Lower leg skin (tissue), 3 donors: ENCODE measurements at regions not wholly inside any gene's neighbourhood (a gene's known extent, or its start where the extent isn't known, plus 50 kb on each side); places are given as distances from the start of the nearest gene placed in this dataset.

ENCODE experiments used
- POLR2A ChIP-seq, 2 donors: fragments of 450-650 bp; IDR thresholded peaks; one replicate each; pipeline ENCODE4 v1.6.1; 2016 to 2017; ENCODE audit warnings: antibody characterized with exemption in 2 of 2, mild to moderate bottlenecking in 1 of 2, moderate library complexity in 1 of 2
- TF ChIP-seq, protein P1 (sequence below), 3 donors: fragments of 450-650 bp; IDR thresholded peaks; one replicate each; pipeline ENCODE4 v1.5.1; 2016; ENCODE audit warnings: antibody characterized with exemption in 3 of 3, mild to moderate bottlenecking in 3 of 3, moderate library complexity in 2 of 3

DNA sequence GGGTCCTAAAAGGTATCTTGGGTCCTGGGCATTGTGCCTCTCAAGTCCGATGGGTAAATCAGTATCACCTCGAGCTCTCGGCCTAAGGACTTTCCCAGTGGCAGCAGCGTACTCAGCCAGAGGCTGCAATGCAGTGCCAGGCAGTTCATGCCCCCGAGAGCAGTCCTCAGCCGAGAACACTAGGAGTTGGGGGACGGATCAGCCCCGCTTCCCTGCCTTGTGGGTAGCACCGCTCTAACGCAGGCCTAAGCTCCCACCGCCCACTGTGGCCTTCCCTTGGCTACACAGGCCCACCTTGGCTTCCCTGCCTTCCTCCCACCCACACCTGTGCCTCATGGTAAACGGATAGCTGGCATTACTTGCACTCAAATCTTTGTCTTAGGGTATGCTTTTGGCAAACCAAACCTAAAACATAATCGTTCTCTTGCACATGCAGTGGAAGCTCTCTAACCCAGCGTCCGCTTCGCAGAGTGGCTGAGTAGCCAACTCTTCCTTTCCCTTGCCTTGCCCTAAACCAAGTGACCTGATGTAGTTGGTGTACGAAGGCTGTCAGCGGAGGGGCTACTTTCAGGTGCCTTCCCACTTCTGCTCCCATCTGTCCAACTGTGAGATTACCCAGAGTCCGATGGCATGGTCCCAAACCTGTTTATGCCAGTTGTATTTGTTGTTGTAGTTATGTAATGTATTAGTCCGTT, 73.2 kb upstream of the CHST15 start:
- TF ChIP-seq, protein P1, sequence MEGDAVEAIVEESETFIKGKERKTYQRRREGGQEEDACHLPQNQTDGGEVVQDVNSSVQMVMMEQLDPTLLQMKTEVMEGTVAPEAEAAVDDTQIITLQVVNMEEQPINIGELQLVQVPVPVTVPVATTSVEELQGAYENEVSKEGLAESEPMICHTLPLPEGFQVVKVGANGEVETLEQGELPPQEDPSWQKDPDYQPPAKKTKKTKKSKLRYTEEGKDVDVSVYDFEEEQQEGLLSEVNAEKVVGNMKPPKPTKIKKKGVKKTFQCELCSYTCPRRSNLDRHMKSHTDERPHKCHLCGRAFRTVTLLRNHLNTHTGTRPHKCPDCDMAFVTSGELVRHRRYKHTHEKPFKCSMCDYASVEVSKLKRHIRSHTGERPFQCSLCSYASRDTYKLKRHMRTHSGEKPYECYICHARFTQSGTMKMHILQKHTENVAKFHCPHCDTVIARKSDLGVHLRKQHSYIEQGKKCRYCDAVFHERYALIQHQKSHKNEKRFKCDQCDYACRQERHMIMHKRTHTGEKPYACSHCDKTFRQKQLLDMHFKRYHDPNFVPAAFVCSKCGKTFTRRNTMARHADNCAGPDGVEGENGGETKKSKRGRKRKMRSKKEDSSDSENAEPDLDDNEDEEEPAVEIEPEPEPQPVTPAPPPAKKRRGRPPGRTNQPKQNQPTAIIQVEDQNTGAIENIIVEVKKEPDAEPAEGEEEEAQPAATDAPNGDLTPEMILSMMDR (IDR thresholded peaks at IDR 0.05) = no peak
- no peak for TF ChIP-seq POLR2A (IDR thresholded peaks at IDR 0.05)
